ENCODE measurements at regions not wholly inside any gene's neighbourhood (a gene's known extent, or its start where the extent isn't known, plus 50 kb on each side); places are given as distances from the start of the nearest gene placed in this dataset.

- TF ChIP-seq POLR2A (IDR thresholded peaks at IDR 0.05; ENCODE audit: low read length) (no peak), GATA1 (IDR thresholded peaks at IDR 0.05; ENCODE audit: low read depth, low read length) (no peak)
Observed at GRCh38 chr1:23615852-23616251, 56.6 kb upstream of the ID3 start.

All from erythroblast (primary cell).